ENCODE measurements at regions not wholly inside any gene's neighbourhood (a gene's known extent, or its start where the extent isn't known, plus 50 kb on each side); places are given as distances from the start of the nearest gene placed in this dataset.

GRCh38 chr12:9348906-9349518 is 140.8 kb upstream of the PZP start:
- TF ChIP-seq CTCF (IDR thresholded peaks at IDR 0.05; ENCODE audit: extremely low read depth, low read depth, low read length), result no peak
- Histone ChIP-seq H3K27ac (ENCODE audit: low read depth, low read length) (no peak overlapping the region), H3K4me1 (ENCODE audit: insufficient read depth, low read length) (peaks cover 20% of the 10 kb centered on the region), H4K20me1 (ENCODE audit: insufficient read depth, low read length) (no peaks in the 10 kb centered on the region), H2AFZ (ENCODE audit: low read length) (no peak overlapping the region), H3K36me3 (ENCODE audit: insufficient read depth, low read length) (no peaks in the 10 kb centered on the region), H3K4me2 (ENCODE audit: insufficient read depth, low read length) (no peak overlapping the region), H3K79me2 (ENCODE audit: insufficient read depth, low read length) (no peaks in the 10 kb centered on the region), H3K4me3 (ENCODE audit: insufficient read depth, low read length) (no peak overlapping the region), H3K27me3 (ENCODE audit: insufficient read depth, low read length) (no peaks in the 10 kb centered on the region), H3K9me3 (ENCODE audit: low read depth, low read length) (peaks cover 3% of the 10 kb centered on the region)
- no peak for DNase-seq (ENCODE audit: insufficient read length, low spot score, missing footprints)

GRCh38 chr12:9347328-9348127 is 139.3 kb upstream of the PZP start:
- Histone ChIP-seq H3K27ac (ENCODE audit: low read depth, low read length) (peak overlapping the region; percentile 27), H3K27me3 (ENCODE audit: insufficient read depth, low read length) (no peaks in the 10 kb centered on the region), H3K4me1 (ENCODE audit: insufficient read depth, low read length) (peaks cover 20% of the 10 kb centered on the region), H3K36me3 (ENCODE audit: insufficient read depth, low read length) (no peaks in the 10 kb centered on the region), H2AFZ (ENCODE audit: low read length) (peak overlapping the region; percentile 6), H3K4me2 (ENCODE audit: insufficient read depth, low read length) (no peak overlapping the region), H3K79me2 (ENCODE audit: insufficient read depth, low read length) (no peaks in the 10 kb centered on the region), H3K9me3 (ENCODE audit: low read depth, low read length) (no peaks in the 10 kb centered on the region), H4K20me1 (ENCODE audit: insufficient read depth, low read length) (no peaks in the 10 kb centered on the region), H3K4me3 (ENCODE audit: insufficient read depth, low read length) (no peak overlapping the region)
- no peak for TF ChIP-seq CTCF (IDR thresholded peaks at IDR 0.05; ENCODE audit: extremely low read depth, low read depth, low read length)
- DNase-seq (ENCODE audit: insufficient read length, low spot score, missing footprints), result peak; percentile 47

GRCh38 chr12:9346866-9347327 is 138.7 kb upstream of the PZP start:
- no peaks in the 10 kb centered on the region for H3K79me2 ChIP-seq (ENCODE audit: insufficient read depth, low read length)
- no peak overlapping the region for H3K4me3 ChIP-seq (ENCODE audit: insufficient read depth, low read length)
- no peak overlapping the region for H3K4me2 ChIP-seq (ENCODE audit: insufficient read depth, low read length)
- no peaks in the 10 kb centered on the region for H3K36me3 ChIP-seq (ENCODE audit: insufficient read depth, low read length)
- DNase-seq (ENCODE audit: insufficient read length, low spot score, missing footprints), result no peak
- H2AFZ ChIP-seq (ENCODE audit: low read length), result peak overlapping the region; percentile 6
- no peaks in the 10 kb centered on the region for H4K20me1 ChIP-seq (ENCODE audit: insufficient read depth, low read length)
- H3K27ac ChIP-seq (ENCODE audit: low read depth, low read length), result peak overlapping the region; percentile 17
- TF ChIP-seq CTCF (IDR thresholded peaks at IDR 0.05; ENCODE audit: extremely low read depth, low read depth, low read length), result no peak
- H3K4me1 ChIP-seq (ENCODE audit: insufficient read depth, low read length), result peaks cover 20% of the 10 kb centered on the region
- no peaks in the 10 kb centered on the region for H3K27me3 ChIP-seq (ENCODE audit: insufficient read depth, low read length)
- H3K9me3 ChIP-seq (ENCODE audit: low read depth, low read length), result no peaks in the 10 kb centered on the region

- TF ChIP-seq CTCF (IDR thresholded peaks at IDR 0.05; ENCODE audit: extremely low read depth, low read depth, low read length), result no peak
- Histone ChIP-seq H3K4me2 (ENCODE audit: insufficient read depth, low read length) (no peak overlapping the region), H3K27ac (ENCODE audit: low read depth, low read length) (no peak overlapping the region), H4K20me1 (ENCODE audit: insufficient read depth, low read length) (no peaks in the 10 kb centered on the region), H3K9me3 (ENCODE audit: low read depth, low read length) (no peaks in the 10 kb centered on the region), H3K27me3 (ENCODE audit: insufficient read depth, low read length) (no peaks in the 10 kb centered on the region), H2AFZ (ENCODE audit: low read length) (no peak overlapping the region), H3K36me3 (ENCODE audit: insufficient read depth, low read length) (no peaks in the 10 kb centered on the region), H3K79me2 (ENCODE audit: insufficient read depth, low read length) (no peaks in the 10 kb centered on the region), H3K4me1 (ENCODE audit: insufficient read depth, low read length) (peaks cover 25% of the 10 kb centered on the region), H3K4me3 (ENCODE audit: insufficient read depth, low read length) (no peak overlapping the region)
- no peak for DNase-seq (ENCODE audit: insufficient read length, low spot score, missing footprints)
Measured at GRCh38 chr12:9345171-9345570, 137.0 kb upstream of the PZP start.

Data from osteoblast (primary cell).